AG04449 (cell line): ENCODE measurements at regions not wholly inside any gene's neighbourhood (a gene's known extent, or its start where the extent isn't known, plus 50 kb on each side); places are given as distances from the start of the nearest gene placed in this dataset.

ENCODE experiments used
- CTCF ChIA-PET: fragments of 350-600 bp; formaldehyde crosslinking; extraction: SDS; loops from one replicate; lab custom pipeline; 2021; ENCODE audit warnings: antibody characterized with exemption; lab: Yijun Ruan, JAX
- POLR2A ChIA-PET: fragments of 400-600, 350-600 bp; formaldehyde crosslinking; extraction: SDS; loops from one replicate; lab custom pipeline; 2020; ENCODE audit warnings: antibody characterized with exemption, inconsistent platforms; lab: Yijun Ruan, JAX
- DNase-seq: peaks from one replicate; pipeline ENCODE4 v3.0.0-alpha.2; 2010; ENCODE audit warnings: low read depth, low spot score
- H3K4me3 ChIP-seq: 2 replicates; pipeline ENCODE4 v1.5.1; 2011; ENCODE audit warnings: low read depth, mild to moderate bottlenecking, control low read depth, low read length
- CTCF ChIP-seq: IDR thresholded peaks from one replicate; pipeline ENCODE4 v1.5.1; 2011; ENCODE audit warnings: mild to moderate bottlenecking, moderate library complexity, low read length, control low read depth, inconsistent platforms; ENCODE audit not compliant: insufficient read depth; ENCODE audit errors: missing control alignments

GRCh38 chr4:181698221-181698620 lies 545.0 kb upstream of the TENM3 start:
- ChIA-PET POLR2A (no interaction called here), CTCF (interaction anchor here (0.7 kb wide), 1 partner anchor 13 kb away, joined by 3 read pairs; no protein-coding TSS in a partner anchor)
- DNase-seq, result no peak
- TF ChIP-seq CTCF, result no peak
- H3K4me3 ChIP-seq, result no peak overlapping the region

GRCh38 chr4:181701214-181701613 lies 542.0 kb upstream of the TENM3 start:
- H3K4me3 ChIP-seq, result no peak overlapping the region
- ChIA-PET CTCF (no interaction called here), POLR2A (no interaction called here)
- no peak for DNase-seq
- TF ChIP-seq CTCF, result no peak

GRCh38 chr4:181701894-181702293 lies 541.3 kb upstream of the TENM3 start:
- no peak for DNase-seq
- TF ChIP-seq CTCF, result no peak
- CTCF ChIA-PET, result no interaction called here
- H3K4me3 ChIP-seq, result no peak overlapping the region
- POLR2A ChIA-PET, result no interaction called here

- DNase-seq, result no peak
- TF ChIP-seq CTCF, result no peak
- CTCF ChIA-PET, result interaction anchor here (0.7 kb wide), 1 partner anchor 8 kb away, joined by 4 read pairs; no protein-coding TSS in a partner anchor
- POLR2A ChIA-PET, result no interaction called here
- H3K4me3 ChIP-seq, result no peak overlapping the region
Observed at GRCh38 chr4:181702864-181703495, 540.2 kb upstream of the TENM3 start.

GRCh38 chr4:181710143-181710542 lies 533.1 kb upstream of the TENM3 start:
- ChIA-PET POLR2A (no interaction called here), CTCF (interaction anchor here (1.5 kb wide), 1 partner anchor 8 kb away, joined by 4 read pairs; no protein-coding TSS in a partner anchor)
- DNase-seq, result no peak
- TF ChIP-seq CTCF, result no peak
- no peak overlapping the region for H3K4me3 ChIP-seq

- no peak overlapping the region for H3K4me3 ChIP-seq
- DNase-seq, result no peak
- ChIA-PET CTCF (interaction anchor here (1.2 to 1.5 kb wide), 4 partner anchors 9 to 75 kb away, joined by 3 to 4 read pairs (median 3); no protein-coding TSS in a partner anchor), POLR2A (no interaction called here)
- TF ChIP-seq CTCF, result no peak
Observed at GRCh38 chr4:181711387-181711786, 531.8 kb upstream of the TENM3 start.
